T-helper 2 cell (primary cell): ENCODE measurements at regions not wholly inside any gene's neighbourhood (a gene's known extent, or its start where the extent isn't known, plus 50 kb on each side); places are given as distances from the start of the nearest gene placed in this dataset.

Source experiments
- DNase-seq, 5 experiments: peaks; one replicate each; pipeline versions ENCODE4 v3.0.0 to v3.0.0-alpha.2; 2012 to 2022

DNA sequence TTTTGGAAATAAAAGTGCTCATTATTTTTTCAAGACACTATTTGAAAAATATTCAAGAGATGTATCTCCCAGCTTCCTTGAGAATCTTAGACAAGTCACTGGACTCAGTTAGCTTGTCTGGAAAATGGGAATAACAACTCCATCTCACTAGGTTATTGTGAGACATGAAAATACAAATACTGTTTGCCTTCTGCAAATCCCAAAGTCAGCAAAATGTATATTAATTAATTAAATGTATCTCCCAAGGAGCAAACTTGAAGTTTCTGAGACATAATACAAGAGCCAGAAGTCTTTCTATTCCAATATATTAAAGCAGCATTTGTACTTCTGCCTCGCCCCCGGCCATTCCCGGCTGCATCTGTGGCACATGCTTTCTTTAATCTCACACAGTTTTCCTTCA lies 54.6 kb upstream of the ID4 start:
- DNase-seq = no peak
